ENCODE measurements at regions not wholly inside any gene's neighbourhood (a gene's known extent, or its start where the extent isn't known, plus 50 kb on each side); places are given as distances from the start of the nearest gene placed in this dataset.

DNA sequence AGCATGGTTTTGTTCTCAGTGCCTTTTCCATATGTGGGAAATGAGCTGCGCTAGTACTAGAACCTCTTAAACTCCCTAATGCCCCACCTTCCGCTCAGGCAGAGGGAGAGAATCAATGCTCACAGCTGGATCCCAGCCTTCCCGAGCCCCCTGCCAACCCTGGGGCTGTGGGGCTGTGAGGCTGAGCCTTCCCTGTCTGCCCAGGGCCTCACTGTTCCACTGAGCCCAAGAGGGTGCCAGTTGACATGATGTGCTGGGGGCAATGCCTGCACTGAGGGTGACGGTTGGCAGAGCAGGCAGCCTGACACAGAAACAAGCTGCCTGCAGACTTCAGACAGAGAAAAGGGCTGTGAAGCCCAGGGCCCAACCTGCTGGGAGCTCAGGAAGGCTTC lies 602.4 kb upstream of the RAB6C start:
- TF ChIP-seq CTCF (IDR thresholded peaks at IDR 0.05) = no peak
- TF ChIP-seq EP300 (IDR thresholded peaks at IDR 0.05) = no peak
